ENCODE measurements at regions not wholly inside any gene's neighbourhood (a gene's known extent, or its start where the extent isn't known, plus 50 kb on each side); places are given as distances from the start of the nearest gene placed in this dataset.
"Not testable (repeated sequence)": the region's sequence is repeated elsewhere in the genome, so short reads cannot be mapped to it uniquely, and the experiment has no call there.

DNA sequence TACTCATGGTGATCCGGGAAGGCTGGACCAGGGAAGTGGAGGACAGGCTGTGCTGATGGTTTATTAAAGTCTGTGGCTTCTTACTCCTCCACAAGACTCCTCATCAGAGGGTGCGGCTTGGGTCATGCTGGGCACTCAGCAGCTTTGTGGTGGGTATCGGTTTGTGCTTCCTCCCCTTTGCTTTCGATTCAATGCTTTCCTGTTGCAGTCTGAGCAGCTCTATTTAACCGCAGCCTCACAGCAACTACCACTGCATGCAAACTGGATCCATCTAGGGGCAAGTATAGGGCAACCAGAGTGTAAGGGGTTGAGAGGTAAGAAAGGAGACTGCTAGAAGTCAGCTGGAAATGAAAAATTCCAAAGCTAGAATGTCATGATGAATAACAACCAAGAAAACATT lies 78.8 kb upstream of the NOTCH2NLA start:
- intact Hi-C loops (cut with micrococcal nuclease); H3K36me3 ChIP-seq (ENCODE audit: control insufficient read depth, insufficient read depth, low read length); POLR2A ChIA-PET; H3K4me1 ChIP-seq (replicated peaks in 1 of 2; ENCODE audit: control insufficient read depth in 2 of 2, insufficient read depth in 2 of 2, low read length in 2 of 2); ATAC-seq; BruUV-seq (replicated peaks); H3K4me2 ChIP-seq (ENCODE audit: insufficient read depth, low read length); H3K79me2 ChIP-seq (ENCODE audit: control insufficient read depth, insufficient read depth, low read length); H2AFZ ChIP-seq (ENCODE audit: low read depth, low read length); H3K9me1 ChIP-seq (ENCODE audit: control insufficient read depth, insufficient read depth, low read length); H3K9ac ChIP-seq (ENCODE audit: insufficient read depth in 1 of 2, low read depth in 2 of 2, low read length in 2 of 2); H3K9me3 ChIP-seq (replicated peaks; ENCODE audit: control insufficient read depth, insufficient read depth, low read depth, low read length); H3K4me3 ChIP-seq; H3K27ac ChIP-seq (ENCODE audit: extremely low read depth, low read depth, low read length); H3K27me3 ChIP-seq (ENCODE audit: control insufficient read depth in 2 of 2, insufficient read depth in 2 of 2, low read length in 2 of 2); DNase-seq (ENCODE audit: extremely low read depth in 1 of 4, low spot score in 3 of 4); CTCF ChIA-PET (ENCODE audit: low intra/inter-chr PET ratio); FAIRE-seq; H4K20me1 ChIP-seq (replicated peaks; ENCODE audit: control insufficient read depth, insufficient read depth, low read length): not testable (repeated sequence)
- no CpG with 5 or more reads among the region's 5 CpGs for WGBS (ENCODE audit: insufficient coverage, low coverage, missing lambda C conversion rate)
- in situ Hi-C loops (cut with MboI), result loop anchor here (25.0 kb wide), 1 partner anchor 270 kb away; no protein-coding TSS in a partner anchor

DNA sequence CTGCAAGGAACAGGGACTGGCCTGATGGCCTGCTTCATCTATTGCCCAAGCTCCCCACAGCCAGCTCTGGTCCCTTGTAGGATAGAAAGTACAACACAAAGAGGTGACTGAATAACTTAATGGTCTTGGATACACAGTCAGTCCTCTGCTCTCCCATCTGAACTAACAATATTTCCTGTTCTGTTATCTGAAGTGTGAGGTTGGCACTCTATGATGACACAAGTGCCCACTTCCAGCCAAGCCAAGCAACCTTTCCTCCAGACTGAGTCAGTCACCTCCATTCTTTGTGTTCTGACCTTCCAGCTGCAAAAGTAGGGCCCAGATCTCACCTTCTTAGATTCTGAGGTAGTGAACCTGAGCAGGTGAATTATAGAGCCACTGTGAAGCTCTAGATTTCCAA lies 77.8 kb upstream of the NOTCH2NLA start:
- H3K4me2 ChIP-seq (ENCODE audit: insufficient read depth, low read length); BruUV-seq (replicated peaks); H3K27me3 ChIP-seq (ENCODE audit: control insufficient read depth in 2 of 2, insufficient read depth in 2 of 2, low read length in 2 of 2); H2AFZ ChIP-seq (ENCODE audit: low read depth, low read length); DNase-seq (ENCODE audit: extremely low read depth in 1 of 4, low spot score in 3 of 4); H3K9me1 ChIP-seq (ENCODE audit: control insufficient read depth, insufficient read depth, low read length); H3K36me3 ChIP-seq (ENCODE audit: control insufficient read depth, insufficient read depth, low read length); H3K27ac ChIP-seq (ENCODE audit: extremely low read depth, low read depth, low read length); H3K4me1 ChIP-seq (replicated peaks in 1 of 2; ENCODE audit: control insufficient read depth in 2 of 2, insufficient read depth in 2 of 2, low read length in 2 of 2); H3K9ac ChIP-seq (ENCODE audit: insufficient read depth in 1 of 2, low read depth in 2 of 2, low read length in 2 of 2); H3K4me3 ChIP-seq; H4K20me1 ChIP-seq (replicated peaks; ENCODE audit: control insufficient read depth, insufficient read depth, low read length); CTCF ChIA-PET (ENCODE audit: low intra/inter-chr PET ratio); H3K79me2 ChIP-seq (ENCODE audit: control insufficient read depth, insufficient read depth, low read length); FAIRE-seq; POLR2A ChIA-PET; intact Hi-C loops (cut with micrococcal nuclease); H3K9me3 ChIP-seq (replicated peaks; ENCODE audit: control insufficient read depth, insufficient read depth, low read depth, low read length); ATAC-seq: not testable (repeated sequence)
- in situ Hi-C loops (cut with MboI), result loop anchor here (25.0 kb wide), 1 partner anchor 269 kb away; no protein-coding TSS in a partner anchor

DNA sequence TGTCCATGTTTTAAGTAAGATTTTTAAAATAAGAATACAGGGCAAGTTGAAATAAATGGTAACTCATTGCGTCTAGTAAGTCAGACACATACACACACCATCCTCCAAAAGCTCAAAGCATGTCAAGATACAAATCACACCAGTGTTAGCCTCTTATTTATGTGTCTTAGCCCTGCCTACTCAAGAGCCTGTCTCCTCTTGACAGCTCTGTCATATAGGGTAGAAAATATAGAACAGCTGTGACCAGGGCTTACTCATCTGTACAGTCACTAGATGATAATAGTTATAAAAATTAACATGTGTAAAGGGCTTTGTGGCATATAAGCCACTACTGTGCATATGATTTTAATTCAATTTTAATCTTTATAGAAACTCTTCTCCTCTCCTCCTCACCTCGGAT lies 76.6 kb upstream of the NOTCH2NLA start:
- H3K4me3 ChIP-seq; H3K79me2 ChIP-seq (ENCODE audit: control insufficient read depth, insufficient read depth, low read length); BruUV-seq (replicated peaks); POLR2A ChIA-PET; H3K27ac ChIP-seq (ENCODE audit: extremely low read depth, low read depth, low read length); H3K9ac ChIP-seq (ENCODE audit: insufficient read depth in 1 of 2, low read depth in 2 of 2, low read length in 2 of 2); H3K27me3 ChIP-seq (ENCODE audit: control insufficient read depth in 2 of 2, insufficient read depth in 2 of 2, low read length in 2 of 2); H3K9me1 ChIP-seq (ENCODE audit: control insufficient read depth, insufficient read depth, low read length); DNase-seq (ENCODE audit: extremely low read depth in 1 of 4, low spot score in 3 of 4); H3K36me3 ChIP-seq (ENCODE audit: control insufficient read depth, insufficient read depth, low read length); H4K20me1 ChIP-seq (replicated peaks; ENCODE audit: control insufficient read depth, insufficient read depth, low read length); FAIRE-seq; H2AFZ ChIP-seq (ENCODE audit: low read depth, low read length); CTCF ChIA-PET (ENCODE audit: low intra/inter-chr PET ratio); intact Hi-C loops (cut with micrococcal nuclease); H3K4me2 ChIP-seq (ENCODE audit: insufficient read depth, low read length); H3K4me1 ChIP-seq (replicated peaks in 1 of 2; ENCODE audit: control insufficient read depth in 2 of 2, insufficient read depth in 2 of 2, low read length in 2 of 2); H3K9me3 ChIP-seq (replicated peaks; ENCODE audit: control insufficient read depth, insufficient read depth, low read depth, low read length): not testable (repeated sequence)
- no CpG with 5 or more reads among the region's 2 CpGs for WGBS (ENCODE audit: insufficient coverage, low coverage, missing lambda C conversion rate)
- ATAC-seq, result peak; percentile 54; the same call in 1 of the 3 replicates
- in situ Hi-C loops (cut with MboI), result loop anchor here (25.0 kb wide), 1 partner anchor 268 kb away; no protein-coding TSS in a partner anchor

DNA sequence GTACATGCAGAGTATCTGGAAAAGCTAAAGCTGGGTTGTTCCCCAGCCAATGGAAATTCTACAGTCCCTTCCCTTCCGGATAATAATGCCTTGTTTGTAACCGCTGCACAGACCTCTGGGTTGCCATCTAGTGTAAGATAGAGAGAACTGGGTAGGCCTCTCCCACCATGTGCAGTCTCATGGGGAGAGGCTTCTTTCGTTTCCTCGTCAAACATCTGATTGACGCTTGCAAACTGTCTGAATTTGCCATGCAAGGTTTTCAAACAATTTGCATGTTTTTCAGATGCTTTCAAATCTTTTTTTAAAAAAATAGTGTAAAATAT lies 69.7 kb upstream of the NOTCH2NLA start:
- ATAC-seq, result peak; percentile 94
- H3K4me2 ChIP-seq (ENCODE audit: insufficient read depth, low read length); in situ Hi-C loops (cut with MboI); H3K9me3 ChIP-seq (replicated peaks; ENCODE audit: control insufficient read depth, insufficient read depth, low read depth, low read length); H2AFZ ChIP-seq (ENCODE audit: low read depth, low read length); intact Hi-C loops (cut with micrococcal nuclease); H3K27ac ChIP-seq (ENCODE audit: extremely low read depth, low read depth, low read length); H3K27me3 ChIP-seq (ENCODE audit: control insufficient read depth in 2 of 2, insufficient read depth in 2 of 2, low read length in 2 of 2); DNase-seq (ENCODE audit: extremely low read depth in 1 of 4, low spot score in 3 of 4); H3K4me3 ChIP-seq; H3K4me1 ChIP-seq (replicated peaks in 1 of 2; ENCODE audit: control insufficient read depth in 2 of 2, insufficient read depth in 2 of 2, low read length in 2 of 2); H3K36me3 ChIP-seq (ENCODE audit: control insufficient read depth, insufficient read depth, low read length); CTCF ChIA-PET (ENCODE audit: low intra/inter-chr PET ratio); H3K9ac ChIP-seq (ENCODE audit: insufficient read depth in 1 of 2, low read depth in 2 of 2, low read length in 2 of 2); H3K9me1 ChIP-seq (ENCODE audit: control insufficient read depth, insufficient read depth, low read length); BruUV-seq (replicated peaks); H3K79me2 ChIP-seq (ENCODE audit: control insufficient read depth, insufficient read depth, low read length); FAIRE-seq; POLR2A ChIA-PET; H4K20me1 ChIP-seq (replicated peaks; ENCODE audit: control insufficient read depth, insufficient read depth, low read length): not testable (repeated sequence)
- no CpG with 5 or more reads among the region's 5 CpGs for WGBS (ENCODE audit: insufficient coverage, low coverage, missing lambda C conversion rate)

All from K562 (cell line).